GM13976 (cell line): ENCODE measurements at regions not wholly inside any gene's neighbourhood (a gene's known extent, or its start where the extent isn't known, plus 50 kb on each side); places are given as distances from the start of the nearest gene placed in this dataset.

Source experiments
- DNase-seq: peaks from one replicate; pipeline ENCODE4 v3.0.0; 2012; ENCODE audit warnings: low spot score
- in situ Hi-C: fragments of 300-500 bp; cut with MboI; formaldehyde crosslinking; loops from one replicate; pipeline ENCODE4 v1.12.0; 2022; ENCODE audit warnings: low sequenced_read_pairs, mixed read lengths, inconsistent platforms; ENCODE audit not compliant: unreplicated experiment
- TF ChIP-seq, protein P1 (sequence below): IDR thresholded peaks from 2 replicates; pipeline ENCODE4 v1.5.1; 2012; ENCODE audit warnings: borderline replicate concordance, mild to moderate bottlenecking; ENCODE audit not compliant: insufficient read depth; ENCODE audit errors: extremely low read depth, missing control alignments, control extremely low read depth

DNA sequence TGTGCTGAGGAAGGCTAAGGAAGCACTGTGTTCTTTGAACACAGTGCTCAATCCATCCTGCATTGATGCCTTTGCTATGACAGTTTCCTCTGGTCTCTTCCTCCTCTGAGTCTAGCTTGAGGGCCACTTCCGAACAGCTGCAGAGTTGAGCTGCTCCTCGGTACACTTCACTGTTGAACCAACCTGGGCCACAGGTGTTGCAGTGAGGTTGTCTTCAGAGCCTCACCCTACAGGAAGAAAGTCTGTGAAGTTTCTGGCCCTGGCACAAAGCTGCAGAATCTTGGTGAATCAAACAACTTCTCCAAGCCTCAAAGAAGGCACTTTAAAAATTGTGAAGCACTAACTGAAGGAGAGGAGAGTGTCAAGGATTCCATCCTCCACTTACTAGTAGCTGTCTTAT is 394.0 kb downstream of the KCNRG start:
- TF ChIP-seq, protein P1, sequence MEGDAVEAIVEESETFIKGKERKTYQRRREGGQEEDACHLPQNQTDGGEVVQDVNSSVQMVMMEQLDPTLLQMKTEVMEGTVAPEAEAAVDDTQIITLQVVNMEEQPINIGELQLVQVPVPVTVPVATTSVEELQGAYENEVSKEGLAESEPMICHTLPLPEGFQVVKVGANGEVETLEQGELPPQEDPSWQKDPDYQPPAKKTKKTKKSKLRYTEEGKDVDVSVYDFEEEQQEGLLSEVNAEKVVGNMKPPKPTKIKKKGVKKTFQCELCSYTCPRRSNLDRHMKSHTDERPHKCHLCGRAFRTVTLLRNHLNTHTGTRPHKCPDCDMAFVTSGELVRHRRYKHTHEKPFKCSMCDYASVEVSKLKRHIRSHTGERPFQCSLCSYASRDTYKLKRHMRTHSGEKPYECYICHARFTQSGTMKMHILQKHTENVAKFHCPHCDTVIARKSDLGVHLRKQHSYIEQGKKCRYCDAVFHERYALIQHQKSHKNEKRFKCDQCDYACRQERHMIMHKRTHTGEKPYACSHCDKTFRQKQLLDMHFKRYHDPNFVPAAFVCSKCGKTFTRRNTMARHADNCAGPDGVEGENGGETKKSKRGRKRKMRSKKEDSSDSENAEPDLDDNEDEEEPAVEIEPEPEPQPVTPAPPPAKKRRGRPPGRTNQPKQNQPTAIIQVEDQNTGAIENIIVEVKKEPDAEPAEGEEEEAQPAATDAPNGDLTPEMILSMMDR = no peak
- in situ Hi-C loops = no loop called here
- DNase-seq = no peak

DNA sequence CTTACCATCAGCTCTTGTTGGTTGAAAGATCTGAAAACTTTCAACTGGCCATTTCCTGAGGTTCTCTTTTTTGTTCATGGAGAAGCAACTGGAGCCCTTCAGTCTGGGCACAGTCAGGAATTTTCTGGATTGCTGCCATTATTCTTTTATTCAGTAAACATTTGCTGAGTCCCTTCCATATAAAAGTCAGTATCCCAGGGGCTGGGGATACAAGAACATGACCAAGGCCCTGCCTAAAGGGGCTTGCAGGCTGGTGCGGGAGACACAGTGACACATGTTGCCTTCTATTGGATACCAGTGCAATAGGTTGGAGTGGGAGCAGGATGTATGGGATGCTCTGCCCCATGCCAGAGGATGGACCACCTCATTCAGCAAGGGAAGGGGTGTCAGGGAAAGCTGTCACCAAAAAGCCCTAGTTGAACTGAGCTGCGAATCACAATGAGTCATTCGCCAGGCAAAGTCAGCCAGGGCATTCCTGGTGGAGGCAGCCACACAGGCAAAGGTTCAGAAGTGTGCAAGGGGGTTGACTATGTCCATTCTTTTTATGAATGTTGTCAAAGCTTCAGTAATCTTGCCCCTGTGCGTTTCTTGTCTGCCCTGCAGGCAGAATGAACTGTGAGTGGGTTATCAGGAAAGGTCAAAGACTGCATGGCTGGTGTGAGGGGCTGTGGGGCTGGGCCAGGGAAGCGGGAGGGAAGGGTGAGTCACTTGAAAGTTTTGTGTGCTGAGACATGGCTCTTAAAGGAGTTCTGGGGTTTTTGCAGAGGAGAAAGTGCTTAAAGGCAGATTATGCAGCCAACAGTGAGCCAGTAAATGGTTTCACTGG is 395.9 kb downstream of the KCNRG start:
- no peak for DNase-seq
- in situ Hi-C loops = no loop called here
- TF ChIP-seq, protein P1 = no peak

DNA sequence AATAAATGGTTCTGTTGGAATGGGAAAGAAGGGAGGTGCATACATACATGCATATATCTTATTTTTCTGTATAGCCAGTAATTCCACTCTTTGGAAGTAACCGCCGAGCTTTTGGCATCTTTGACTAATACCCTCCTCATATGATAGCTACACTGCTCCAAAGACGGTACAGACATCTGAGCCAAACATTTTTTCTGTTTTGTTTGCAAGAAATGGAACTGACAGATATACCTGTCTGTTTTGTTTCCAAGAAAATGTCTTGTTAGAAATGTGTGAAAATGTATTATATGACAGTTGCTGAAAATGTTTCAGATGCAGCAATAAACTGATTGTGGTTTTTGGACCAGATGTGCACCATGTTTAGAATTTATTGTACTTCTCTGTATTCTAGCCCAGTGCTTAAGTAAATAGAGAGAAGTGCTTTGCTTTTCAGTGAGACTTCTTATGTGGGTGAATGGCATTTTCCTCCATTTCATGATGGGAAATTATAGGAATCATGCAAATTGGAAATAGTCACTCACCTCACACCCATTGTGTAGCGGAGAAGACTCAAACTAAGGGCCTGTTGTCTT is 396.9 kb downstream of the KCNRG start:
- no peak for DNase-seq
- TF ChIP-seq, protein P1 = no peak
- in situ Hi-C loops = no loop called here

DNA sequence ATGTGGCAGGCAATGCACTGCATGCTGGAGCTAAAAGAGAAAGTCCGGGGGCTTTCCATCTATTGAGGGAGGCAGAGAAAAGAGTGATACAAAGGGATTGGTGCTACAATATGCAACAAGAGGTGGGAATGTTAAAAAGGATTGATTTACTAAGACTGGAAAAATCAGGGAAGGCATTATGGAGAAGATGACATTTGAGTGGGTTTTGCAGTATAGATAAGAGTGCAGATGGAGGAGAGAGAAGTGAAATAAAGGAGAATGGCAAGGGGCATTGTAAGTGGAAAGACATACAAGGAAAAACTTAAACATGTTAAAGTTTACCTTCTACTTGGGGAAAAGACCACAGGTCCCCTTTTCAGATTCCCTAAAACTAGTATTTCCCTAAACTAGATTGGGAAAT is 399.4 kb downstream of the KCNRG start:
- no peak for DNase-seq
- TF ChIP-seq, protein P1 = no peak
- in situ Hi-C loops = no loop called here

- in situ Hi-C loops = no loop called here
- TF ChIP-seq, protein P1 = no peak
- DNase-seq = no peak
Observed at GRCh38 chr13:50415428-50415827, 400.2 kb downstream of the KCNRG start.

DNA sequence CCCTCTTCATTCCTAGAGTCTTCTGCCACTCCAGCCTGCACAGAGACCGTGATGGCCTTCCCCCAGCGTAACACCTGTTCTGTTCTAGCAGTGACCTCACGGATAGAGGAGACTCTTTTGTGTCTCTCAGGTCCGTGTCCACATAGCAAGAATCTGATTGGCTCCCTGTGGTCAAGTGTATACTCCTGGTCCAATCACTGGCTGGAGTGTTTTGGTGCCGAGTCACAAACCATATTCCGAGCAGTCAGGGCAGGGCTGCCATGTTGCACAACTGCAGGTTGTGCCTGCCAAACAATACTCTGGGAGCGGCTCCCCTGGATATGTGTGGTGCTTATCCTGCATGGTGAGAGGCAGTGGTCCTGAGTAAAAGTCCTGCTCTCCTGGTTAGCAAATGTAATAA is 402.4 kb downstream of the KCNRG start:
- in situ Hi-C loops = no loop called here
- no peak for DNase-seq
- TF ChIP-seq, protein P1 = no peak
